Kidney (tissue), 13 donors: ENCODE measurements at regions not wholly inside any gene's neighbourhood (a gene's known extent, or its start where the extent isn't known, plus 50 kb on each side); places are given as distances from the start of the nearest gene placed in this dataset.

ENCODE experiments used
- DNase-seq, 5 donors: peaks; one replicate each; pipeline ENCODE4 v3.0.0-alpha.2; 2013 to 2020
- FAIRE-seq: peaks from 2 replicates; lab custom pipeline; 2012; peaks lifted over from hg19 to GRCh38; lab: Jason Lieb, UNC
- H3K27ac ChIP-seq, 2 donors: one replicate each; pipeline ENCODE4 v1.7.0; 2013; ENCODE audit warnings: low read depth in 2 of 2, low read length in 2 of 2, inconsistent platforms in 1 of 2
- H3K27me3 ChIP-seq: one replicate; pipeline ENCODE4 v1.7.1; 2013; ENCODE audit warnings: low read length, inconsistent platforms; ENCODE audit not compliant: control insufficient read depth, insufficient read depth
- H3K36me3 ChIP-seq, 3 donors: one replicate each; pipeline versions ENCODE4 v1.7.0 to v1.7.1; 2013; ENCODE audit warnings: low read length in 3 of 3, control low read depth in 1 of 3, inconsistent platforms in 1 of 3; ENCODE audit not compliant: insufficient read depth in 3 of 3, control insufficient read depth in 2 of 3
- H3K4me1 ChIP-seq, 3 donors: one replicate each; pipeline versions ENCODE4 v1.7.0 to v1.7.1; 2013; ENCODE audit warnings: low read length in 3 of 3, inconsistent platforms in 1 of 3, low read depth in 1 of 3; ENCODE audit not compliant: control insufficient read depth in 2 of 3, insufficient read depth in 2 of 3
- H3K4me3 ChIP-seq, 3 donors: one replicate each; pipeline versions ENCODE4 v1.7.0 to v1.8.1; 2013; ENCODE audit warnings: low read length in 3 of 3, control low read depth in 1 of 3, inconsistent platforms in 1 of 3
- H3K9ac ChIP-seq, 3 donors: one replicate each; pipeline versions ENCODE4 v1.7.0 to v1.7.1; 2013; ENCODE audit warnings: low read length in 3 of 3, control low read depth in 1 of 3, inconsistent platforms in 1 of 3
- H3K9me3 ChIP-seq, 3 donors: one replicate each; pipeline versions ENCODE4 v1.7.0 to v1.7.1; 2013; ENCODE audit warnings: low read length in 3 of 3, control low read depth in 1 of 3, inconsistent platforms in 1 of 3; ENCODE audit not compliant: control insufficient read depth in 2 of 3, insufficient read depth in 1 of 3
- intact Hi-C: fragments of 100-400 bp; cut with DNase I; formaldehyde crosslinking; loops from one replicate; pipeline ENCODE4 v1.11.1; 2022
- TF ChIP-seq, protein P1 (sequence below): IDR thresholded peaks from 3 replicates; pipeline ENCODE4 v1.5.1; 2012; ENCODE audit warnings: mild to moderate bottlenecking, moderate library complexity, borderline replicate concordance; ENCODE audit not compliant: insufficient read depth; ENCODE audit errors: extremely low read depth
- donor health status: control.
- donor health status: control.
- donor health status: control.
- donor health status: control.
- donor health status: control.
- donor health status: DM: yes; HTN: yes; CAD: no.
- donor health status: Normal renal cell carcinoma (clear cell type).

DNA sequence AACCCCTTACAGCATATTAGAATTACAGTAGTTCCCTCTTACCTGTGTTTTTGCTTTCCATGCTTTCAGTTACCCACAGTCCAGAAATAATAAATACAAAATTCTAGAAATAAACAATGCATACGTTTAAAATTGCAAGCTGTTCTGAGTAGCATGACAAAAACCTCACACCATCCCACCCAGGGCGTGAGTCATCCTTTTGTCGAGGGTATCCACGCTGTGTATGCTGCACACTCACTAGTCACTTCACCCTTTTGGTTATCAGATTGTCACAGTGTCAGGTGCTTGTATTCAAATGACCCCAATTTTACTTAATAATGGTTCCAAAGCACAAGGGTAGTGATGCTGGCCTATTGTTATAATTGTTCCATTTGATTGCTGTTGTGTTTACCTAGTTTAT, 72.5 kb upstream of the P3H2 start:
- FAIRE-seq (no peak), DNase-seq (no peak)
- Histone ChIP-seq H3K27me3 (no peaks in the 10 kb centered on the region), H3K9me3 (no peaks in the 10 kb centered on the region), H3K9ac (no peak overlapping the region), H3K4me3 (no peak overlapping the region), H3K36me3 (no peaks in the 10 kb centered on the region), H3K4me1 (peaks cover 0 to 5% (median 0%) of the 10 kb centered on the region in 3 donors), H3K27ac (no peak overlapping the region)
- intact Hi-C loops = no loop called here
- TF ChIP-seq, protein P1, sequence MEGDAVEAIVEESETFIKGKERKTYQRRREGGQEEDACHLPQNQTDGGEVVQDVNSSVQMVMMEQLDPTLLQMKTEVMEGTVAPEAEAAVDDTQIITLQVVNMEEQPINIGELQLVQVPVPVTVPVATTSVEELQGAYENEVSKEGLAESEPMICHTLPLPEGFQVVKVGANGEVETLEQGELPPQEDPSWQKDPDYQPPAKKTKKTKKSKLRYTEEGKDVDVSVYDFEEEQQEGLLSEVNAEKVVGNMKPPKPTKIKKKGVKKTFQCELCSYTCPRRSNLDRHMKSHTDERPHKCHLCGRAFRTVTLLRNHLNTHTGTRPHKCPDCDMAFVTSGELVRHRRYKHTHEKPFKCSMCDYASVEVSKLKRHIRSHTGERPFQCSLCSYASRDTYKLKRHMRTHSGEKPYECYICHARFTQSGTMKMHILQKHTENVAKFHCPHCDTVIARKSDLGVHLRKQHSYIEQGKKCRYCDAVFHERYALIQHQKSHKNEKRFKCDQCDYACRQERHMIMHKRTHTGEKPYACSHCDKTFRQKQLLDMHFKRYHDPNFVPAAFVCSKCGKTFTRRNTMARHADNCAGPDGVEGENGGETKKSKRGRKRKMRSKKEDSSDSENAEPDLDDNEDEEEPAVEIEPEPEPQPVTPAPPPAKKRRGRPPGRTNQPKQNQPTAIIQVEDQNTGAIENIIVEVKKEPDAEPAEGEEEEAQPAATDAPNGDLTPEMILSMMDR = no peak

GRCh38 chr3:190192739-190193138, 72.0 kb upstream of the P3H2 start:
- H3K27me3 ChIP-seq = no peaks in the 10 kb centered on the region
- DNase-seq = no peak
- no peak overlapping the region for H3K9ac ChIP-seq
- no peaks in the 10 kb centered on the region for H3K9me3 ChIP-seq
- H3K4me1 ChIP-seq = peaks cover 0 to under 1% (median 0%) of the 10 kb centered on the region in 3 donors
- TF ChIP-seq, protein P1 = no peak
- intact Hi-C loops = no loop called here
- H3K4me3 ChIP-seq = no peak overlapping the region
- no peaks in the 10 kb centered on the region for H3K36me3 ChIP-seq
- H3K27ac ChIP-seq = no peak overlapping the region
- FAIRE-seq = no peak

DNA sequence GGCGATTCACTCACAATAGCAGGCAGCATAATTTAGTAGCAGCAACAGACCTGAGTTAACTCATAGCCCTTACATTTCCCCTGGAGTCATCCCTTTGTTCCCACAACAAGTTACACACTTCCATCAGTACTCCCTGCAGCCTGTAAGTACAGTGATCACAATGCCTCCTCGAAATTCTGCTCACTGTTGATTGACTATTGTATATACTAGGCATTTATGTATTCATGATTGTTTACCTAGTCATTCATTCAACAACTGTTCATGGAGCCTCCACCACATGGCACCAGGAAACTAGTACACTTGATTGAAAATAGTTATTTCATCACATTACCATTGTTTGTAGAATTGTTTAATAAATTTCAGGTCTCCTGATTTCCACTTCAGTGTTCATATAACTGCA, 71.4 kb upstream of the P3H2 start:
- Histone ChIP-seq H3K9ac (no peak overlapping the region), H3K9me3 (no peaks in the 10 kb centered on the region), H3K36me3 (no peaks in the 10 kb centered on the region), H3K4me3 (no peak overlapping the region), H3K4me1 (no peaks in the 10 kb centered on the region), H3K27ac (no peak overlapping the region), H3K27me3 (no peaks in the 10 kb centered on the region)
- TF ChIP-seq, protein P1 = no peak
- no peak for DNase-seq
- intact Hi-C loops = no loop called here
- no peak for FAIRE-seq

- Histone ChIP-seq H3K36me3 (no peaks in the 10 kb centered on the region), H3K27me3 (no peaks in the 10 kb centered on the region), H3K9ac (no peak overlapping the region), H3K27ac (no peak overlapping the region), H3K4me1 (no peaks in the 10 kb centered on the region), H3K9me3 (no peaks in the 10 kb centered on the region), H3K4me3 (no peak overlapping the region)
- FAIRE-seq (no peak), DNase-seq (no peak)
- TF ChIP-seq, protein P1 = no peak
- intact Hi-C loops = no loop called here
These were observed 67.5 kb upstream of the P3H2 start for GRCh38 chr3:190188197-190188596.
